Erythroblast (primary cell): ENCODE measurements at regions not wholly inside any gene's neighbourhood (a gene's known extent, or its start where the extent isn't known, plus 50 kb on each side); places are given as distances from the start of the nearest gene placed in this dataset.

Source experiments
- GATA1 ChIP-seq: IDR thresholded peaks from 2 replicates; pipeline ENCODE4 v1.6.1; 2011; ENCODE audit warnings: low read depth, mild to moderate bottlenecking, control low read depth, low read length, moderate library complexity
- POLR2A ChIP-seq: IDR thresholded peaks from 2 replicates; pipeline ENCODE4 v1.6.1; 2011; ENCODE audit warnings: mild to moderate bottlenecking, low read length

DNA sequence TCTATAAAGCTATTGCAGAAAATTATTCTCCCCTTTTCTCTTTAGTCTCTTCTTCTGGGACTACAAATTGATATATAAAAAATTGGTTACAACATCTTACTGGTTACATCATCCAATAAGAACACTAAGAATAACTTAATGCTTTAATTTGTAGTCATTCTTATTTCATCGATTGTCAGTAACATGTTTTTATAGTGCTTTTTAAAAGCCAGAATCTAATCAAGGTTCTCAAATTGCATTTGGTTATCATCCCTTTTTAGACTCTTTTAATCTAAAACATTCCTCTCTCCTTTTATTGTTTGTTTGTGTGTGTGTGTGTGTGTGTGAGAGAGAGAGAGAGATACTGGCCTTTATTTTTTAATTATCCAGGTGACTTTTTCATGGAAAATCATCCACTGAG, 377.1 kb upstream of the MEIS1 start:
- no peak for TF ChIP-seq POLR2A
- TF ChIP-seq GATA1 = no peak
